WTC11 (cell line): ENCODE measurements at regions not wholly inside any gene's neighbourhood (a gene's known extent, or its start where the extent isn't known, plus 50 kb on each side); places are given as distances from the start of the nearest gene placed in this dataset.

Experiments
- ATAC-seq: fragments of 200-7000 bp; cut with Tn5 transposase; 2 replicates; pipeline ENCODE4 v1.10.0; 2021; ENCODE audit warnings: mild to moderate bottlenecking, moderate library complexity
- CTCF ChIA-PET: fragments of 300-600 bp; sonication (Branson Sonifier 250); formaldehyde crosslinking; loops from one replicate; lab custom pipeline; 2021; ENCODE audit warnings: antibody characterized with exemption; lab: Charles Lee
- POLR2A ChIA-PET: fragments of 350-600 bp; sonication (Branson Sonifier 250); formaldehyde crosslinking; loops from one replicate; lab custom pipeline; 2021; ENCODE audit warnings: antibody characterized with exemption; lab: Charles Lee
- DNase-seq: peaks from one replicate; pipeline ENCODE4 v3.0.0; 2021; ENCODE audit warnings: low spot score
- H3K27ac Mint-ChIP-seq: 2 replicates; pipeline ENCODE4 v1.8.0; 2021; ENCODE audit warnings: mixed read lengths
- H3K27me3 Mint-ChIP-seq: 2 replicates; pipeline ENCODE4 v1.8.0; 2021; ENCODE audit warnings: low read depth, mild to moderate bottlenecking, moderate library complexity, mixed read lengths
- H3K36me3 Mint-ChIP-seq: 2 replicates; pipeline ENCODE4 v1.8.0; 2021; ENCODE audit warnings: mixed read lengths
- H3K4me1 Mint-ChIP-seq: 2 replicates; pipeline ENCODE4 v1.8.0; 2022; ENCODE audit warnings: mixed read lengths
- H3K4me3 Mint-ChIP-seq: 2 replicates; pipeline ENCODE4 v1.8.0; 2021; ENCODE audit warnings: mild to moderate bottlenecking, moderate library complexity, mixed read lengths
- H3K9me3 Mint-ChIP-seq: 2 replicates; pipeline ENCODE4 v1.8.0; 2021; ENCODE audit warnings: mixed read lengths
- AR ChIP-seq: fragments of 250-450 bp; sonication (Bioruptor Pico); IDR thresholded peaks from 2 replicates; pipeline ENCODE4 v1.9.0; 2021; ENCODE audit warnings: mild to moderate bottlenecking
- ARID4B ChIP-seq: sonication (generic); formaldehyde crosslinking; IDR thresholded peaks from 2 replicates; pipeline ENCODE4 v1.8.0; 2023; ENCODE audit warnings: missing genetic modification reagents, mild to moderate bottlenecking, borderline replicate concordance
- E2F4 ChIP-seq: sonication (generic); formaldehyde crosslinking; IDR thresholded peaks from 2 replicates; pipeline ENCODE4 v1.8.1; 2022; ENCODE audit warnings: low read depth, mild to moderate bottlenecking, moderate library complexity, missing genetic modification reagents, borderline replicate concordance
- JUN ChIP-seq: sonication (generic); formaldehyde crosslinking; IDR thresholded peaks from 2 replicates; pipeline ENCODE4 v1.8.0; 2023; ENCODE audit warnings: mild to moderate bottlenecking, missing genetic modification reagents
- NR2C2 ChIP-seq: sonication (generic); formaldehyde crosslinking; IDR thresholded peaks from 2 replicates; pipeline ENCODE4 v1.8.0; 2022; ENCODE audit warnings: mild to moderate bottlenecking, missing genetic modification reagents
- SMAD3 ChIP-seq: sonication (generic); formaldehyde crosslinking; IDR thresholded peaks from 2 replicates; pipeline ENCODE4 v1.8.0; 2022; ENCODE audit warnings: missing genetic modification reagents, mild to moderate bottlenecking, borderline replicate concordance
- SMAD4 ChIP-seq: sonication (generic); formaldehyde crosslinking; IDR thresholded peaks from 2 replicates; pipeline ENCODE4 v1.8.0; 2022; ENCODE audit warnings: mild to moderate bottlenecking, missing genetic modification reagents
- TEAD4 ChIP-seq: sonication (generic); formaldehyde crosslinking; IDR thresholded peaks from 2 replicates; pipeline ENCODE4 v1.8.0; 2022; ENCODE audit warnings: mild to moderate bottlenecking, missing genetic modification reagents
- ZSCAN18 ChIP-seq: fragments of 250-450 bp; sonication (Bioruptor Pico); IDR thresholded peaks from 2 replicates; pipeline ENCODE4 v2.1.2; 2022; ENCODE audit warnings: mild to moderate bottlenecking, moderate library complexity
- TF ChIP-seq, protein P1 (sequence below): fragments of 250-450 bp; sonication (Bioruptor Pico); IDR thresholded peaks from 2 replicates; pipeline ENCODE4 v1.9.0; 2021; ENCODE audit warnings: moderate library complexity, mild to moderate bottlenecking, inconsistent platforms, borderline replicate concordance
- TF ChIP-seq, protein P2 (sequence below): sonication (generic); formaldehyde crosslinking; IDR thresholded peaks from 2 replicates; pipeline ENCODE4 v1.8.1; 2023; ENCODE audit warnings: mild to moderate bottlenecking, missing genetic modification reagents
- TF ChIP-seq, protein P3 (sequence below): sonication (generic); formaldehyde crosslinking; IDR thresholded peaks from 2 replicates; pipeline ENCODE4 v1.8.1; 2023; ENCODE audit warnings: mild to moderate bottlenecking, missing genetic modification reagents, moderate library complexity

- CTCF ChIA-PET: no interaction called here
- H3K4me1 Mint-ChIP-seq: no peaks in the 10 kb centered on the region
- no peak overlapping the region for H3K4me3 Mint-ChIP-seq
These were observed 114.1 kb downstream of the EMX2 start for GRCh38 chr10:117656385-117657367.

More at GRCh38 chr10:117656385-117657367, 114.1 kb downstream of the EMX2 start:
- Mint-ChIP-seq H3K27me3 (peaks cover 3% of the 10 kb centered on the region; the same call in 1 of the 2 replicates), H3K9me3 (peaks cover 37% of the 10 kb centered on the region), H3K36me3 (peaks cover 4% of the 10 kb centered on the region; the same call in 1 of the 2 replicates)
- no peak for DNase-seq
- no peak for ATAC-seq
- TF ChIP-seq TEAD4 (CRISPR knock-in tag): no peak
- TF ChIP-seq ARID4B (CRISPR knock-in tag): no peak
- TF ChIP-seq, protein P1, sequence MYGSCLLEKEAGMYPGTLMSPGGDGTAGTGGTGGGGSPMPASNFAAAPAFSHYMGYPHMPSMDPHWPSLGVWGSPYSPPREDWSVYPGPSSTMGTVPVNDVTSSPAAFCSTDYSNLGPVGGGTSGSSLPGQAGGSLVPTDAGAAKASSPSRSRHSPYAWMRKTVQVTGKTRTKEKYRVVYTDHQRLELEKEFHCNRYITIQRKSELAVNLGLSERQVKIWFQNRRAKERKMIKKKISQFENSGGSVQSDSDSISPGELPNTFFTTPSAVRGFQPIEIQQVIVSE (CRISPR knock-in tag): no peak
- TF ChIP-seq, protein P2, sequence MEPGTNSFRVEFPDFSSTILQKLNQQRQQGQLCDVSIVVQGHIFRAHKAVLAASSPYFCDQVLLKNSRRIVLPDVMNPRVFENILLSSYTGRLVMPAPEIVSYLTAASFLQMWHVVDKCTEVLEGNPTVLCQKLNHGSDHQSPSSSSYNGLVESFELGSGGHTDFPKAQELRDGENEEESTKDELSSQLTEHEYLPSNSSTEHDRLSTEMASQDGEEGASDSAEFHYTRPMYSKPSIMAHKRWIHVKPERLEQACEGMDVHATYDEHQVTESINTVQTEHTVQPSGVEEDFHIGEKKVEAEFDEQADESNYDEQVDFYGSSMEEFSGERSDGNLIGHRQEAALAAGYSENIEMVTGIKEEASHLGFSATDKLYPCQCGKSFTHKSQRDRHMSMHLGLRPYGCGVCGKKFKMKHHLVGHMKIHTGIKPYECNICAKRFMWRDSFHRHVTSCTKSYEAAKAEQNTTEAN: no peak
- TF ChIP-seq JUN: no peak
- TF ChIP-seq ZSCAN18: no peak
- no peak for TF ChIP-seq SMAD4 (CRISPR knock-in tag)
- no peak for TF ChIP-seq NR2C2 (CRISPR knock-in tag)
- TF ChIP-seq E2F4 (CRISPR knock-in tag): no peak
- no peak for TF ChIP-seq AR
- no peak for TF ChIP-seq SMAD3 (CRISPR knock-in tag)
- TF ChIP-seq, protein P3, sequence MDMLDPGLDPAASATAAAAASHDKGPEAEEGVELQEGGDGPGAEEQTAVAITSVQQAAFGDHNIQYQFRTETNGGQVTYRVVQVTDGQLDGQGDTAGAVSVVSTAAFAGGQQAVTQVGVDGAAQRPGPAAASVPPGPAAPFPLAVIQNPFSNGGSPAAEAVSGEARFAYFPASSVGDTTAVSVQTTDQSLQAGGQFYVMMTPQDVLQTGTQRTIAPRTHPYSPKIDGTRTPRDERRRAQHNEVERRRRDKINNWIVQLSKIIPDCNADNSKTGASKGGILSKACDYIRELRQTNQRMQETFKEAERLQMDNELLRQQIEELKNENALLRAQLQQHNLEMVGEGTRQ (CRISPR knock-in tag): no peak
- TF ChIP-seq, all 79 proteins: peak for 0
- POLR2A ChIA-PET: no interaction called here
- H3K27ac Mint-ChIP-seq: no peak overlapping the region
